ENCODE measurements at regions not wholly inside any gene's neighbourhood (a gene's known extent, or its start where the extent isn't known, plus 50 kb on each side); places are given as distances from the start of the nearest gene placed in this dataset.
"Not testable (repeated sequence)": the region's sequence is repeated elsewhere in the genome, so short reads cannot be mapped to it uniquely, and the experiment has no call there.

DNA sequence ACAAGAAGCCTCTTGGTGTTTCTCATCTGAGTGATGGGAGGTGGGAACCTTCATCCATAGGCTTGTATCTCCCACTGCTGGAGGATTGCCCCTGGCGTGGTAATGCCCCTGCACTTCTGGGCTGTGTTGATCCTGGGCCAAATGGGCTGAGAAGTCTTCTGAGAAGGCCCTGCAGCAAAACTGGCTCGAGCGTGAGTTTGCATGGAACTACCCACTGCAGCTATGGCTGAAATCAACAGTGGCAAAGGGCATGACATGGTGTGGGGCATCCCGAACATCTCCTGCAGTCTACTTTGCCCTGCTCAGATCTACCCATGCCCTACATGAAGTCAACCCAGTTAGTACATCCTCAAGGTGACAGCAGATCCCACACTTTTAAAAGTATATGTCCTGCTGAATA is 130.6 kb downstream of the NRN1 start:
- Mint-ChIP-seq H3K36me3 (ENCODE audit: low read depth) (peaks cover 6% of the 10 kb centered on the region), H3K4me1 (ENCODE audit: low read depth) (peaks cover 20% of the 10 kb centered on the region), H3K4me3 (no peak overlapping the region), H3K27me3 (no peaks in the 10 kb centered on the region), H3K9me3 (peaks cover 9% of the 10 kb centered on the region), H3K27ac (no peak overlapping the region)
- Histone ChIP-seq H3K4me3 (ENCODE audit: low read length) (no peak overlapping the region), H3K27ac (ENCODE audit: low read depth in 1 of 2, low read length in 2 of 2) (no peak overlapping the region), H3K36me3 (ENCODE audit: insufficient read depth, low read length) (no peaks in the 10 kb centered on the region), H3K4me1 (ENCODE audit: insufficient read depth, low read length) (no peaks in the 10 kb centered on the region), H3K27me3 (ENCODE audit: control insufficient read depth in 1 of 2, insufficient read depth in 2 of 2, low read length in 2 of 2) (no peaks in the 10 kb centered on the region), H3K9me3 (ENCODE audit: control insufficient read depth in 1 of 2, insufficient read depth in 1 of 2, low read length in 2 of 2) (no peaks in the 10 kb centered on the region)
- ChIA-PET POLR2A (no interaction called here), CTCF (no interaction called here)
- TF ChIP-seq, protein P1, sequence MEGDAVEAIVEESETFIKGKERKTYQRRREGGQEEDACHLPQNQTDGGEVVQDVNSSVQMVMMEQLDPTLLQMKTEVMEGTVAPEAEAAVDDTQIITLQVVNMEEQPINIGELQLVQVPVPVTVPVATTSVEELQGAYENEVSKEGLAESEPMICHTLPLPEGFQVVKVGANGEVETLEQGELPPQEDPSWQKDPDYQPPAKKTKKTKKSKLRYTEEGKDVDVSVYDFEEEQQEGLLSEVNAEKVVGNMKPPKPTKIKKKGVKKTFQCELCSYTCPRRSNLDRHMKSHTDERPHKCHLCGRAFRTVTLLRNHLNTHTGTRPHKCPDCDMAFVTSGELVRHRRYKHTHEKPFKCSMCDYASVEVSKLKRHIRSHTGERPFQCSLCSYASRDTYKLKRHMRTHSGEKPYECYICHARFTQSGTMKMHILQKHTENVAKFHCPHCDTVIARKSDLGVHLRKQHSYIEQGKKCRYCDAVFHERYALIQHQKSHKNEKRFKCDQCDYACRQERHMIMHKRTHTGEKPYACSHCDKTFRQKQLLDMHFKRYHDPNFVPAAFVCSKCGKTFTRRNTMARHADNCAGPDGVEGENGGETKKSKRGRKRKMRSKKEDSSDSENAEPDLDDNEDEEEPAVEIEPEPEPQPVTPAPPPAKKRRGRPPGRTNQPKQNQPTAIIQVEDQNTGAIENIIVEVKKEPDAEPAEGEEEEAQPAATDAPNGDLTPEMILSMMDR (IDR thresholded peaks at IDR 0.05), result no peak
- DNase-seq (no peak), ATAC-seq (ENCODE audit: poor library complexity) (no peak)
- intact Hi-C loops (cut with DNase I, micrococcal nuclease), result loop anchor here (5.0 to 10.0 kb wide), 2 partner anchors 401 to 404 kb away; no protein-coding TSS in a partner anchor

GRCh38 chr6:5873976-5874375 is 132.7 kb downstream of the NRN1 start:
- CTCF ChIA-PET; H3K4me1 ChIP-seq (ENCODE audit: insufficient read depth, low read length); ATAC-seq (ENCODE audit: poor library complexity); POLR2A ChIA-PET; H3K9me3 Mint-ChIP-seq; H3K36me3 Mint-ChIP-seq (ENCODE audit: low read depth); H3K4me3 ChIP-seq (ENCODE audit: low read length); DNase-seq; H3K27me3 Mint-ChIP-seq; H3K27ac ChIP-seq (ENCODE audit: low read depth in 1 of 2, low read length in 2 of 2); H3K27me3 ChIP-seq (ENCODE audit: control insufficient read depth in 1 of 2, insufficient read depth in 2 of 2, low read length in 2 of 2); H3K4me3 Mint-ChIP-seq; H3K27ac Mint-ChIP-seq; H3K36me3 ChIP-seq (ENCODE audit: insufficient read depth, low read length); H3K9me3 ChIP-seq (ENCODE audit: control insufficient read depth in 1 of 2, insufficient read depth in 1 of 2, low read length in 2 of 2): not testable (repeated sequence)
- intact Hi-C loops (cut with DNase I, micrococcal nuclease), result loop anchor here in 1 of 2 experiments (10.0 kb wide), 1 partner anchor 399 kb away; no protein-coding TSS in a partner anchor
- H3K4me1 Mint-ChIP-seq (ENCODE audit: low read depth), result peaks cover 35% of the 10 kb centered on the region

- ChIA-PET POLR2A (interaction anchor here (0.5 kb wide), 1 partner anchor 350 kb away, joined by 3 read pairs; no protein-coding TSS in a partner anchor), CTCF (no interaction called here)
- H3K9me3 Mint-ChIP-seq, result peaks cover 8% of the 10 kb centered on the region
- no peaks in the 10 kb centered on the region for H3K36me3 ChIP-seq (ENCODE audit: insufficient read depth, low read length)
- H3K4me1 ChIP-seq (ENCODE audit: insufficient read depth, low read length), result peaks cover 16% of the 10 kb centered on the region
- DNase-seq, result no peak
- H3K27ac ChIP-seq (ENCODE audit: low read depth in 1 of 2, low read length in 2 of 2), result no peak overlapping the region
- ATAC-seq (ENCODE audit: poor library complexity), result no peak
- peaks cover 48% of the 10 kb centered on the region for H3K4me1 Mint-ChIP-seq (ENCODE audit: low read depth)
- H3K4me3 ChIP-seq (ENCODE audit: low read length), result no peak overlapping the region
- no peaks in the 10 kb centered on the region for H3K27me3 ChIP-seq (ENCODE audit: control insufficient read depth in 1 of 2, insufficient read depth in 2 of 2, low read length in 2 of 2)
- H3K9me3 ChIP-seq (ENCODE audit: control insufficient read depth in 1 of 2, insufficient read depth in 1 of 2, low read length in 2 of 2), result no peaks in the 10 kb centered on the region
- no peaks in the 10 kb centered on the region for H3K27me3 Mint-ChIP-seq
- intact Hi-C loops (cut with DNase I, micrococcal nuclease), result loop anchor here in 1 of 2 experiments (10.0 kb wide), 1 partner anchor 396 kb away; no protein-coding TSS in a partner anchor
- TF ChIP-seq, protein P1 (IDR thresholded peaks at IDR 0.05), result no peak
- H3K4me3 Mint-ChIP-seq, result no peak overlapping the region
- H3K36me3 Mint-ChIP-seq (ENCODE audit: low read depth), result peaks cover 9% of the 10 kb centered on the region
- no peak overlapping the region for H3K27ac Mint-ChIP-seq
Observed at GRCh38 chr6:5871296-5871695, 135.4 kb downstream of the NRN1 start.

DNA sequence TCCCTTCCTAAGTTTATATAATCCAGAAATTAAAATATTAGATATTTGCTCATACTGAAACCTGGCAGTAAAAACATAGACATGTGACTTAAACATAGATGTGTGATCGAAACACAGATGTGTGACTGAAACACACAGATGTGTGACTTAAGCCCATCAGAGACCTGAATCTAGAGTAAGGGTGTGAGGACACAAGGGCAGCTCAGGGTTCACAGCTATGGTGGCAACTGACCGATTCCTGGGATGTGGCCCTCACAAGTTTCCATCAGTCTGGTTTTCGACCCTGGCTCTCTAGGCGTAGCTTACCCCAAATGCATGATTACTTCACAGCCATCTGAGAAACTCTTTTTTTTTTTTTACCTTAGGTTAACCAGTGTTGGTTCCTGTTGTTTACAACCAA is 137.0 kb downstream of the NRN1 start:
- H3K27ac ChIP-seq (ENCODE audit: low read depth in 1 of 2, low read length in 2 of 2), result peak overlapping the region; percentile 21 to 65

More for the DNA sequence above, 137.0 kb downstream of the NRN1 start:
- H3K27me3 Mint-ChIP-seq, result no peaks in the 10 kb centered on the region
- peaks cover 12% of the 10 kb centered on the region for H3K9me3 Mint-ChIP-seq
- TF ChIP-seq, protein P1 (IDR thresholded peaks at IDR 0.05), result no peak
- peak overlapping the region; percentile 62 for H3K4me3 Mint-ChIP-seq
- DNase-seq (peak in 1 of 14 experiments; percentile 45), ATAC-seq (ENCODE audit: poor library complexity) (no peak)
- no peaks in the 10 kb centered on the region for H3K9me3 ChIP-seq (ENCODE audit: control insufficient read depth in 1 of 2, insufficient read depth in 1 of 2, low read length in 2 of 2)
- POLR2A ChIA-PET, result interaction anchor here (0.7 to 1.4 kb wide), 3 partner anchors 45 to 399 kb away, joined by 4 read pairs; no protein-coding TSS in a partner anchor
- peaks cover 29% of the 10 kb centered on the region for H3K4me1 ChIP-seq (ENCODE audit: insufficient read depth, low read length)
- no peaks in the 10 kb centered on the region for H3K27me3 ChIP-seq (ENCODE audit: control insufficient read depth in 1 of 2, insufficient read depth in 2 of 2, low read length in 2 of 2)
- intact Hi-C loops (cut with DNase I, micrococcal nuclease), result loop anchor here in 1 of 2 experiments (5.0 to 10.0 kb wide), 2 partner anchors 128 to 395 kb away; no protein-coding TSS in a partner anchor
- peaks cover 64% of the 10 kb centered on the region for H3K4me1 Mint-ChIP-seq (ENCODE audit: low read depth)
- H3K4me3 ChIP-seq (ENCODE audit: low read length), result no peak overlapping the region
- peaks cover 11% of the 10 kb centered on the region for H3K36me3 Mint-ChIP-seq (ENCODE audit: low read depth)
- peak overlapping the region; percentile 83 for H3K27ac Mint-ChIP-seq
- H3K36me3 ChIP-seq (ENCODE audit: insufficient read depth, low read length), result no peaks in the 10 kb centered on the region
- CTCF ChIA-PET, result interaction anchor here (1.4 kb wide), 1 partner anchor 20 kb away, joined by 4 read pairs; no protein-coding TSS in a partner anchor

Data from CD4-positive, alpha-beta T cell (primary cell).